ENCODE measurements at regions not wholly inside any gene's neighbourhood (a gene's known extent, or its start where the extent isn't known, plus 50 kb on each side); places are given as distances from the start of the nearest gene placed in this dataset.

DNA sequence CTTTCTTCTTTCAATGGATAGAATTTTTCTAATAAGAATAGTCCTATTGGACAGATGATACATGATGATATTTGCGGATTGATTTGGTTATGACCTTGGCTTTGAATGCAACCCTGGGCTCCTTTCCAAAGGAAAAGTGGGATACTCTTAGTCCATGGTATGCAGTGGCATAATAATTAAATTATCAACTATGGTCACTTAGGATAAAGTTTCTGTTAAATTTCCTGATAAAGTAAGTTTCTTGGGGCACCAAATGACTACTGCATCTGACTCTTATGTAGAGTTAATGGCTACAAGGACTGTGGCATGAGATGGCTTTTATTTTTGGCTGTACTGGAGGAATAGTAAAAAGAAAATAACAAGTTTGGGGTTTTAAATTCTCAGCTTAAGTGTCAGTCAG, 126.7 kb downstream of the QPCT start:
- no peak for DNase-seq (ENCODE audit: low read depth in 2 of 2, low spot score in 1 of 2)

DNA sequence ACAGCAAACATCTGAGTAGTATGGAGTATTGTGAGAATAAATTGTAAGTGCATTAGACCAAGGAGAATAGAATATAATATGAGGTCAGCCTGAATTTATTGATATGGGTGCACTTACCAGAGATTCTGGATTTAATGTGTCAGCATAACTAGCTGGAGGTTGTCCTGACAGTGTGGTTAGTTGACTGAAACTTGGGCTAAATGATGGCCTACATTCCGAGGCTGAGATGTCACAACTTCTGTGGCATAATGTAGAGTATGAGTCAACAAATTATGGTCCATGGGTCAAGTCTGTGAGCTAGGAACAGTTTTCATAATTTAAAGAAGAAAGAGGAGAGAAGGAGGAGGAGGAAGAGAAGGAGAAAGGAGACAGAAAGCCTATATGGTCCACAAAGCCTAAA, 127.6 kb downstream of the QPCT start:
- no peak for DNase-seq (ENCODE audit: low read depth in 2 of 2, low spot score in 1 of 2)

DNA sequence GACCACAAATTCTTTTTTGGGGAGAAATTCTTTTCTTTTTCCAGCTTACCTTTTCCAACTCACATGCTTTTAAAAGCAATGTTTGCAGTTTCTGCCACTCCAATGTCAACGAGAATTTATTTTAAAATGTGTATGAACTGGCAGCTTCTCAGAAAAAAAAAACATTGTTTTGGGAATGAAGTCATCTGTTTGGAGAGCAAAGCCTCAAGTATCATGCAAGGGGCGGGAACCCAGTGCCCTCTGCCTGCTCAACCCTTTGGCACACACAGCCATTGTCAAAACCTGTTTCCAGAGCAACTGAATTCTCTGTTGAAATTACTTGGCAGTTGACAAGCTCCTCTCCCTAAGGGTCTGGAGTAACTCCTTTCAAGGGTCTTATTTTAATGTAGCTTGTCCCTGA, 128.5 kb downstream of the QPCT start:
- no peak for DNase-seq (ENCODE audit: low read depth in 2 of 2, low spot score in 1 of 2)

DNA sequence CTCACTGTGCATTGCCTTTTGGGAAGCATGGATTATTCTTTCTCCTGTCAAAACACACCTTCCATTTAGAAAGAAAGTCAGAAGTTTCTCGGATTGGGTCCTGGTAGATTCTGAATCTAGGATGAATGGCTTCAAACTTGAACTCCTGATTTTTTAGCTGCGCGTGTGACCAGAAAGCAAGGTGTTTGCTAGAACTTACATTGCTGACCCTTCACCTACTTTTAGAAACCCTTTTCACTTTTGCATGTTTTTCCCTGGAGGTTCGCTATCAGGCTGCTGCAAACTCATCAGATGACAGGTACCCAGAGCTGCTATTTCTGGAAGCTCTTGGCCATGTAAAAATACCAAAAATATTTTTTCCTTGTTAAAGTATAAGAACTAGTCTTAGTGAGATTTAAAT, 132.0 kb downstream of the QPCT start:
- no peak for DNase-seq (ENCODE audit: low read depth in 2 of 2, low spot score in 1 of 2)

DNA sequence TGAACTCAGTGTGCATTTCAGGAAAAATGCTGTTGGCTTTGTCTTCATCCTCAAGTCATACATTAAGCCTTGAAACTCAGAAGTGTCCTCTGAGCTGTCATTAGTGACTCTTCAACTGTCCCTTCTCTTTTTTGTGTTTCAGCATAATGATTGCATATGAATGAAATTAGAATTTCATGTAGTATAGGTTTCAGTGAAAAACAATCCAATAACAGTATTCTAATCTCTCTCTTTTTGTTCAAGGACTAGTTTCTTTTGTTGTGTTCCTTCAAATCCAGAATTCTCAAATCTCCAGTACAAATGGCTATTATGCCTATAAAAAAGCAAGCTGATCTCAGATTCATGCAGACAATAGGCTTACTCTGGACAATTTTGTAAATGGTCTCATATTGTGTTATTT, 133.5 kb downstream of the QPCT start:
- no peak for DNase-seq (ENCODE audit: low read depth in 2 of 2, low spot score in 1 of 2)

- no peak for DNase-seq (ENCODE audit: low read depth in 2 of 2, low spot score in 1 of 2)
Measured at GRCh38 chr2:37481244-37481643, 136.8 kb downstream of the QPCT start.

- DNase-seq (ENCODE audit: low read depth in 2 of 2, low spot score in 1 of 2) = no peak
Measured at GRCh38 chr2:37489041-37489456, 144.6 kb downstream of the QPCT start.

DNA sequence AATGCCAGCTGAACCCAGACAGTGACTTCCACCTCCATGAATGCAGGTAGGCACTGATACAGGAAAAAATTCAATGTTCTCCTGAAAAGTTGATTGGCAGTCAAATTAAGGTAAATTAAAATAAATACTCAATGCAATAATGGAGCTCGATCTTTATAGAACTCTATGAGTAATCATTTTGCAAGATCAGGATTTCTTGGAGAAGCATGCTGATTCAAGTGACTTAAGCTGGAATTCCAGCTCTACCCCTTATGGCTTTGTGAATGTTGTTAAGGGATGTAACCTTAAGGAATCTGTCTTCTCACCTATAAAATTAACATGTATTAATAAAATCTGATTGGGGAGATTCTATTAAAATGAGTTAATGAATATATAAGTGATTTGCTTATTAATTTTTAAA, 145.1 kb downstream of the QPCT start:
- DNase-seq (ENCODE audit: low read depth in 2 of 2, low spot score in 1 of 2) = no peak

GRCh38 chr2:37493425-37493824, 149.0 kb downstream of the QPCT start:
- no peak for DNase-seq (ENCODE audit: low read depth in 2 of 2, low spot score in 1 of 2)

- no peak for DNase-seq (ENCODE audit: low read depth in 2 of 2, low spot score in 1 of 2)
Measured at GRCh38 chr2:37499113-37499512, 154.7 kb downstream of the QPCT start.

GRCh38 chr2:37500031-37500430, 155.6 kb downstream of the QPCT start:
- DNase-seq (ENCODE audit: low read depth in 2 of 2, low spot score in 1 of 2) = no peak

- no peak for DNase-seq (ENCODE audit: low read depth in 2 of 2, low spot score in 1 of 2)
Measured at GRCh38 chr2:37501113-37501512, 156.7 kb downstream of the QPCT start.

DNA sequence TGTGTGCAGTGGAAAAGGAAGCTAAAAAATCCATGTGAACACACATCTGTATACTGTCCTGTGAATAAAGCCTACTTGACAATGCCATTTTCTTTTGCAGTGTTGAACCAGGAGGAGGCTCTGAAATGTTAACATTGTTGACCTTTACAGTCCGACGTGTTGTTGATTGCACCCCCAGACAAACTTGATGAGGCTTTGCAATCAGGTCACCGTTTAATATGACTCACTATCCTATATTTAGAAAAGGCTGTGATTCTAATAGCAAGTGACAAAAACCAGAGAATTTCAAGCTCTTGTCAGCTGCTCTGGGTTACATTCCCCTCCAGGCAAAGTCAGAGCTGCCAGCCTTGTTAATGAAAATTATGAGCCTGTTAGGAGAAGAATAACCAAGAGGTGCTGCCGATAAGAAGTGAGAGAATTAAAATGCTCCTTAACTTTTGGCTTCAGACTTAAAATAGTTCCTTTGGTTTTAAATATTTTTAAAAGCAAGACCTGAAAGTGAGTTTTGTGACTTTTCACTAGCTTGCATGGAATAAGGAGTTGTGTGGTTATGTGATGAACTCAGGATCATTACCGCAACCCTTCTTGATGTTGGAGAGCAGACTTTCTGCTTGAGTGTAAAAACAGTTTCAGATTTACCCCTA, 162.1 kb downstream of the QPCT start:
- DNase-seq (ENCODE audit: low read depth in 2 of 2, low spot score in 1 of 2) = no peak

- no peak for DNase-seq (ENCODE audit: low read depth in 2 of 2, low spot score in 1 of 2)
Measured at GRCh38 chr2:37507051-37507410, 162.6 kb downstream of the QPCT start.

GRCh38 chr2:37507703-37508102, 163.3 kb downstream of the QPCT start:
- DNase-seq (ENCODE audit: low read depth in 2 of 2, low spot score in 1 of 2) = no peak

DNA sequence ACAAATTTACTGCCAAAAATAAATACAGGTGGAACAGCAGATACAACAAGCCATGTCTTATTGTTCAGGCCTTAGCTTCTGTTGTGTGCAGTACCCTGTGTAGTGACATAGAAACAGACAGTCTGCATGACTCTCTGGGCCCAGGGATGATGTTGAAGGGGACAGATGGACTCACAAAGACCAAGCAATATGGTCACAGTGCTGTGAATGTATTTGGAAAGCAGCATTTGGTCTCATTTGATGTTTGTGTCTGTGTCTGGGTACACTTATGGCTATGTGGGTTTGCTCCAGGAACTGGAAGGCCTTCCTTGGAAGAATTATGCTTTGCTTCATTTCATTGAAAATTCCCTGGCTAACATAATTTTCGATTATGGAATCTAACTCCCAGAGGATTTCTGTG, 158.5 kb downstream of the CDC42EP3 start:
- DNase-seq (ENCODE audit: low read depth in 2 of 2, low spot score in 1 of 2) = no peak

- DNase-seq (ENCODE audit: low read depth in 2 of 2, low spot score in 1 of 2) = no peak
Measured at GRCh38 chr2:37523814-37524362, 147.6 kb downstream of the CDC42EP3 start.

DNA sequence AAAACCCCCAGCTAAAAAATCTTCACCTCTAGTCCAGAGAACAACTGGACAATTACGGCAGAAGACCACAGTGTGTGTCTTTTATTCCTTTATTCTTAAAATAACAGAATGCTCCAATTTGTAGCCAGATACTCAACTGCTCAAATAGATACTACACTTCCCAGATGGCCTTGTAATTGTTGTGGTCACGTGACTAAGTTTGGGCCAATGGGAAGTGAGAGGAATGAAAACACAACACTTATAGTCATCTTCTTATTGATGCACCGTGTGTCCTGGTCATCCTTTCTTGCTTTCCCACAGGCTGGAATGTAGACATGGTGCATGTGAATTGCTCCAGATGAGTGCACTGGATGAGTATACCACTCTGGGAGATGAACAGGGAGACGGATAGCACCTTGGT, 145.1 kb downstream of the CDC42EP3 start:
- no peak for DNase-seq (ENCODE audit: low read depth in 2 of 2, low spot score in 1 of 2)

GRCh38 chr2:37526856-37527255, 144.6 kb downstream of the CDC42EP3 start:
- DNase-seq (ENCODE audit: low read depth in 2 of 2, low spot score in 1 of 2) = no peak

- no peak for DNase-seq (ENCODE audit: low read depth in 2 of 2, low spot score in 1 of 2)
Measured at GRCh38 chr2:37527361-37527760, 144.1 kb downstream of the CDC42EP3 start.

- no peak for DNase-seq (ENCODE audit: low read depth in 2 of 2, low spot score in 1 of 2)
Measured at GRCh38 chr2:37529830-37530415, 141.5 kb downstream of the CDC42EP3 start.

- DNase-seq (ENCODE audit: low read depth in 2 of 2, low spot score in 1 of 2) = no peak
Measured at GRCh38 chr2:37532503-37532902, 138.9 kb downstream of the CDC42EP3 start.

DNA sequence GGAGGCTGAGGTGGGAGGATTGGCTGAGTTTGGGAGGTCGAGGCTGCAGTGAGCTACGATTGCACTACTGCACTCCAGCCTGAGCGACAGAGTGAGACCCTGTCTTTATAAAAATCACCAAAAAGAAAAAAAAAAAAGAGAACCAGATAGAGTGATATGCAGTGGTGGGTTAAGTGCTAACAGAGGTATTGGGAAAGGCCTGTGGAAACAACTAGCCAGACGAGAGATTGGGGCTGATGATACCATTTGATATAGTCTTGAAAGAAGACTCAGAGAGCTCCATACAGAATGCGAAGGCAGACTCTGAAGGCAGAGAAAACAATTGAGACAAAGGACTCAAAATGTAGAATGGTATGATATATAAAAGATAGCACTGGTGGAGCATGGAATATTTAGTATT, 134.1 kb downstream of the CDC42EP3 start:
- DNase-seq (ENCODE audit: low read depth in 2 of 2, low spot score in 1 of 2) = no peak

Data from stimulated activated CD8-positive, alpha-beta memory T cell treated with anti-CD3 and anti-CD28 coated beads, Interleukin-4, amount 100 ng/mL, for 1 hour (primary cell).